H54 (cell line): ENCODE measurements at regions not wholly inside any gene's neighbourhood (a gene's known extent, or its start where the extent isn't known, plus 50 kb on each side); places are given as distances from the start of the nearest gene placed in this dataset.
"Not testable (repeated sequence)": the region's sequence is repeated elsewhere in the genome, so short reads cannot be mapped to it uniquely, and the experiment has no call there.

Source experiments
- DNase-seq: peaks from one replicate; pipeline ENCODE4 v3.0.0; 2011; ENCODE audit warnings: low spot score, mixed read lengths; ENCODE audit not compliant: insufficient read length
- FAIRE-seq: peaks from 3 replicates; lab custom pipeline; 2011; peaks lifted over from hg19 to GRCh38; lab: Jason Lieb, UNC
- POLR2A ChIP-seq: IDR thresholded peaks from 2 replicates; pipeline ENCODE4 v1.6.1; 2011; ENCODE audit warnings: low read depth, mild to moderate bottlenecking, low read length

- no peak for DNase-seq
- no peak for FAIRE-seq
- no peak for TF ChIP-seq POLR2A
Measured at GRCh38 chr7:46775020-46775419, 806.9 kb downstream of the TNS3 start.

- FAIRE-seq, result no peak
- DNase-seq, result no peak
- no peak for TF ChIP-seq POLR2A
Measured at GRCh38 chr7:46774515-46774914, 807.4 kb downstream of the TNS3 start.

DNA sequence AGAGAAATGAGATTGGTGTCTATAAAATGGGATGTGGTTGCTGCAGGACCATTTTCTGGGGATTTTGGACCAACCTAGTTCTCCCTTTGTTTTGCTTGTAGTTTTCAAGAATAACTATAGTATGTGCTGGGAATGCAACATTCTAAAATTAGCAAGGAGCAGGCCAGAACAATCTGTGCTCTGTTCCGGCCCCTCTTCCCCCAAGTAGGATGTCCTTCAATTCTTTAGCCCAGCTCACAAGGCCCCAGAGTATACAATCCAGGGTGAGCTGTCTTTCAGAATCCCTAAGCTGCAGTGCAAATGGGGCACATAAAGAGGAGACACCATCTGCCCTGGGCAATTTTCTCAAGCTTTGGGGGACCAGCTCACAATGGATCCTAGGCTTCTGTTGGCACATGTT is 809.1 kb downstream of the TNS3 start:
- DNase-seq (no peak), FAIRE-seq (no peak)
- TF ChIP-seq POLR2A, result no peak

- no peak for FAIRE-seq
Measured at GRCh38 chr7:46767071-46767470, 814.8 kb downstream of the TNS3 start.

DNA sequence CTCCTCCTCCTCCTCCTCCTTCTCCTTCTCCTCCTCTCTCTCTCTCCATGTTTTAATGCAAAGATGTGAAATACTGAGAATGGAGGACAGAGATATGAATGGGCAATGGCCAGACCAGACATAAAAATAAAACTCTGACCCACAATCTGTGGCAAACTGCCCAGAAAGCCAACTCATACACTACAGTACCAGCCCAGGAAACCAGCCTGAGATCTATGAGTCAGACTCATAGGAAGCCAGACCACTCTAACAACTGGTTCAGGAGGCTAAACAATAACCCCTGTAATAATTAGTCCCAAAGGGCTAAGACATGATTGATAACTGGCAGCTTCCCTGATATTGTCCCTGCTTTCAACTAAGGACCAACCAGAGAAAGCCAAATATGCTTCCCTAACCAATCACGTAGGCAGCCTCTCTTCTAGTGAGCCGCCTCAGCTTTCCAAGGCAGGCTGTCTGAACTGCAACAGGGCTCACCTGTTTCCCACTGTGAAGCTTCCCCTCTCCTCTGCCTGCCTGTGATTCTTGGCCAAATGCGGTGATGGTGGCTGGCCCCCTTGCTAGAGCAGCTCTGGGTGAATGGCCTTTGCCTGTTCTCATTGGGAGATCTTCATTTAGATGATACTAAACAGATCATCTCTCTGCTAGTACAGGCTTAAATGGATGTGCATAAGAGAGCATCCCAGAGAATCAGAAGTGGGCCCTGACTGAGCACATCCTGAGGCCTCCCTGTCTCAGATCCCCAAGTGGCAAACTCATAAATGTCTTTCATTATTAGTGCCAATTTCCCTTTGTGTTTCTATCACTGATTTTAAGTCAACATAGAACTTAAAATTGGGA is 817.6 kb downstream of the TNS3 start:
- no peak for TF ChIP-seq POLR2A
- DNase-seq, result peak; percentile 64
- FAIRE-seq, result peak; percentile 97

More at GRCh38 chr7:46767071-46767470, 814.8 kb downstream of the TNS3 start:
- TF ChIP-seq POLR2A, result no peak
- no peak for DNase-seq

DNA sequence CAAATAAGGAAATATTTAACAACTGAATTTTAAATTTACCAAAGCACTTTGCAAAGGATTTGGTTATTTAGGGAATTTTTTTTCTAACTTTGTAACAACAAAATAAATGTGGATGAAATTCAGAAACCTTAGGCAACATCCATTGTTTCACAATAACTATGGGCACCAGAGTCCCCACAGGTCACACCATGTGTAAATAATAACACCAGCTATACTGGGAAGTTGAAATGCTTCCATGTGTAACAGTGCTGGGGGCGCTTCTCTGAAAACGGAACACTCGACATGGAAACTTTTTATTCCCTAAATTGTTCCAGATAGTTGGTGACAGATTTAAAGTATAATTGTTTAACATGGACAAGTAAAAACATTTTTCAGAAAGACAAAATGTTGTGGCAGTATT is 818.6 kb downstream of the TNS3 start:
- no peak for DNase-seq
- FAIRE-seq, result no peak
- TF ChIP-seq POLR2A, result no peak

DNA sequence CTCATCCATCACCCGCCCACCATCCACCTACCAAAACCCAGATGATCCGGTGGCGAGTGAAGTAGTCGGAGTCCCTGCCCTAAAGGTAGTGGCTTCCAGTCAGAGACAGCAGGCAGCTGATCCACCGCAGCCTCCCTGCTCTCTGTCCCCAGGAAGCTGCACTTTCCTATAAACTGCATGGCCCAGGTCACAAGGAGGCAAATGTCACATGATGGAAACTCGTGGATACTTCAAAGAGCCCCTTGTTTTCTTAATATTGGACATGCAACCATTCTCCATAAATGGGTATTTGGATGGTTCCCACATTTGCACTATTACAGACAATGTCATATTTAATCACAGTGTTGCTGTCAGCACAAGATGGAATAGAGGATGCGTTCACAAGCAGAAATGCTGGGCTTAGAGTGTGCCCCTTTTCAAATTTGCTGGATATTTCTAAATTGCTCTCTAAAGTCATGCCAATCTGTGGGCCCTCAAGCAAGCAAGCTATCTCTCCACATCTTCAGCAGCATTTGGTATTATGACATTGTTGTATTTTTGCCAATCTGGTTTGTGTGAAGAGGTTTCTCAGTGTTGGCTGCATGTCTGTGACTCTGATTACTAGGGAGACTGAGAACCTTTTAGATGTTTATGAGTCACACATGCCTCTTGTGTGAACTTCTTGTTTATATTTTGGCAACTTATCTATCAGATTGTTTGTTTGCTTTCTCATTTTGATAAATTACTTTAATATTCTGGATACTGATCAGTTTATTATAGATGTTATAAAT is 822.0 kb downstream of the TNS3 start:
- DNase-seq (no peak), FAIRE-seq (no peak)
- no peak for TF ChIP-seq POLR2A

DNA sequence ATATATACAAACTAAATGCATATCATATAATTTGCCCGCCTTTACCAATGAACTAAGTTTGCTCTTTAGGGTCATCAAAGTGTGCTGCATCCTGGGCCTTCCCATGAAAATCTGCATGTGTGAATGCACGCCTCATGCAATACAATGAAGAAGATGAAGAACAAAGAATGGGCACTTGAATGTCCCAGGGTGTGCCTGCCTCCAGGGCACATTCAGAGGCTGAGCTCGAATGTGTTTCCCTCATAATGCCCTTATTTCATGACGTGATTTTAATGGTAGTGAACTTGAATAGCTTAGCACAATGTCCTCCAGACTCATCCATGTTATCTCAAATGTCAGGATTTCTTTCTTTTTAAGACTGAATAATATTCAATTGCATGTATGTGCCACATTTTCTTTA is 824.9 kb downstream of the TNS3 start:
- FAIRE-seq (no peak), DNase-seq (no peak)
- TF ChIP-seq POLR2A, result no peak

- FAIRE-seq (no peak), DNase-seq (no peak)
- TF ChIP-seq POLR2A, result no peak
Measured at GRCh38 chr7:46756256-46756655, 825.7 kb downstream of the TNS3 start.

GRCh38 chr7:46755120-46756034 is 826.5 kb downstream of the TNS3 start:
- DNase-seq (no peak), FAIRE-seq (no peak)
- TF ChIP-seq POLR2A, result no peak

DNA sequence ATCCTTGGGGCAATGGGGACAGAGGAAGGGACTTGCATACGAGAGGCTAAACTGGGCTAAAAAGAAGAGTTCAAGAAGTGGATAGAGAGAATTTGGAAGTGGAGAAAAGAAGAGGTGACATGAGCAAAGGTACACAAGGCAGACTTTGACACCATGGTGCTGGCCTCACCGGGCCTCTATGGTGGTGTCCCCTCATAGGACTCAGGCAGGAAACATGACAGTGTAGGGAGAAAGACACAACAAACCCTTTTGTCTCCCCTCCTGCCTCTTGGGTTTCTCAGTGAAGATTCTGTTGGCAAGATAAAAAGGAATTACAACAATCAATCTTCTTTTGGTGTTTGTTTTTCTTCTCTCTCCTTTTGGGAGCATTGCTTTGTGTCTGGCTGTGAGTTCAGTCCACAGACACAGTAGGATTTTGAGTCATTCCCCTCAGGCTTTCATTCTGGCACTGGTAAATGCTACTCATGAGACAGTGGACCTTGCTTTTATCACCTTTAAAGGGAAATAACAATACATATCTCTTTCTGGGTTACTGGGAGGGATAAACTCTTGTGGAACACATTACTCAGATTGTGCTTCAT is 827.7 kb downstream of the TNS3 start:
- no peak for DNase-seq
- peak; percentile 11 for FAIRE-seq
- TF ChIP-seq POLR2A, result no peak

DNA sequence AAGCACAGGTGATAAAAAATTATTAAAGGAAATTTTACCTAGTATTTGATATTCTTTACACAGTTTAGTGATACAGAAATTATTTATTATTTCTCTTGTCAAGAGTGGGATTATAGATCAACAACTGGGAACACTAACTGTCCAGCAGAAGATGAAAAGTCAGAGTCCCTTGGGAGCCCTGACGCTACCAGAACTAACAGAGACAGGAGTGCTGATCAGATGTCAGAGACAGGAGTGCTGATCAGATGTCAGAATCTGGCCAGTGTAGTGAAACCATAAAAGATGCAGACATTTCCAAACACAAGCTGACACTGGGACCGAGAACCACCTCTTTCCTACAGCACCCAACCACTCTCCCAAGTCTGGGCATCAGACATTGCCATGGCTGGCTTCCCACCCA is 828.2 kb downstream of the TNS3 start:
- FAIRE-seq (no peak), DNase-seq (no peak)
- no peak for TF ChIP-seq POLR2A

- TF ChIP-seq POLR2A, result no peak
- FAIRE-seq (peak; percentile 53), DNase-seq (peak; percentile 30)
Measured at GRCh38 chr7:46752881-46753366, 829.0 kb downstream of the TNS3 start.

GRCh38 chr7:46751927-46752723 is 829.8 kb downstream of the TNS3 start:
- FAIRE-seq, DNase-seq: not testable (repeated sequence)
